ENCODE measurements at regions not wholly inside any gene's neighbourhood (a gene's known extent, or its start where the extent isn't known, plus 50 kb on each side); places are given as distances from the start of the nearest gene placed in this dataset.
"Not testable (repeated sequence)": the region's sequence is repeated elsewhere in the genome, so short reads cannot be mapped to it uniquely, and the experiment has no call there.

DNA sequence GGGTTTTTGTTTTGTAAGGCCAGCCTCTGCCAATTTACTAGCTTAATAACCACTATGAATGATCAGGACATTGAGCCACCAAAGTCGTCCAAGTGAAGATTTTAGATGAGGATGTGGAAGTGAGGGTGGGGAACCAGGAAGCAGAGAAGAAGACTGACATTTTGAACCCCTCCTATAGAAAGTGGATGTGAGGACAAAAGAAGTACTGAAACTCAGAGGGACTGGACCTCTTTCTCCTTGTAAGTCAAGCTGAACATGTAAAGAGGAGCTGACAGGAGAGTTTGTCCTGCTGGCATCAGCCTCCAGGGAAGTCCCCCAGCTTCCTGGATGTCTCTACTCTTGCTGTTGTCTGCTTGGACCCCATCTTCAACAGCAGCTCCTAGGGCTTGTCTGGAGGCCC is 338.2 kb upstream of the NCAM1 start:
- TF ChIP-seq, protein P1, sequence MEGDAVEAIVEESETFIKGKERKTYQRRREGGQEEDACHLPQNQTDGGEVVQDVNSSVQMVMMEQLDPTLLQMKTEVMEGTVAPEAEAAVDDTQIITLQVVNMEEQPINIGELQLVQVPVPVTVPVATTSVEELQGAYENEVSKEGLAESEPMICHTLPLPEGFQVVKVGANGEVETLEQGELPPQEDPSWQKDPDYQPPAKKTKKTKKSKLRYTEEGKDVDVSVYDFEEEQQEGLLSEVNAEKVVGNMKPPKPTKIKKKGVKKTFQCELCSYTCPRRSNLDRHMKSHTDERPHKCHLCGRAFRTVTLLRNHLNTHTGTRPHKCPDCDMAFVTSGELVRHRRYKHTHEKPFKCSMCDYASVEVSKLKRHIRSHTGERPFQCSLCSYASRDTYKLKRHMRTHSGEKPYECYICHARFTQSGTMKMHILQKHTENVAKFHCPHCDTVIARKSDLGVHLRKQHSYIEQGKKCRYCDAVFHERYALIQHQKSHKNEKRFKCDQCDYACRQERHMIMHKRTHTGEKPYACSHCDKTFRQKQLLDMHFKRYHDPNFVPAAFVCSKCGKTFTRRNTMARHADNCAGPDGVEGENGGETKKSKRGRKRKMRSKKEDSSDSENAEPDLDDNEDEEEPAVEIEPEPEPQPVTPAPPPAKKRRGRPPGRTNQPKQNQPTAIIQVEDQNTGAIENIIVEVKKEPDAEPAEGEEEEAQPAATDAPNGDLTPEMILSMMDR (IDR thresholded peaks at IDR 0.05): no peak
- DNase-seq (ENCODE audit: low spot score) (no peak), ATAC-seq (ENCODE audit: low FRiP score) (no peak)

DNA sequence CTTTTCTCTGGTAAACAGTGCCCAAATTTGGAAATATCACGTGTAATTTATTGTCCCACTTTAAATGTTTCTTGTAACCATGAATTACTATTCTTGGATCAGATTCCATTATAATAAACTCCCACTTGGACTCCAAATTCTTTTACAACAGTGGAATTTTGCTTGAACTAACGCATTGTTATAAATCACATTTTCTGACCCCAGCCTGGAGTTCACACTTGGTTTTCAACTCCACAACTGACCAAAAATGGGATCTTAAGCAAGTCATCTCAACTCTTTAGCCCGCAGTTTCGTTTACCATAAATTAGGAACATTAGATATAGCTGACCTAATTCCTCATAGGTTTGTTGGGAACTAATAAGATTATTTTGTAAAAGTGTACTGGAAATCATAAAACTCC is 336.8 kb upstream of the NCAM1 start:
- DNase-seq (ENCODE audit: low spot score) (no peak), ATAC-seq (ENCODE audit: low FRiP score) (no peak)
- TF ChIP-seq, protein P1 (IDR thresholded peaks at IDR 0.05): no peak

DNA sequence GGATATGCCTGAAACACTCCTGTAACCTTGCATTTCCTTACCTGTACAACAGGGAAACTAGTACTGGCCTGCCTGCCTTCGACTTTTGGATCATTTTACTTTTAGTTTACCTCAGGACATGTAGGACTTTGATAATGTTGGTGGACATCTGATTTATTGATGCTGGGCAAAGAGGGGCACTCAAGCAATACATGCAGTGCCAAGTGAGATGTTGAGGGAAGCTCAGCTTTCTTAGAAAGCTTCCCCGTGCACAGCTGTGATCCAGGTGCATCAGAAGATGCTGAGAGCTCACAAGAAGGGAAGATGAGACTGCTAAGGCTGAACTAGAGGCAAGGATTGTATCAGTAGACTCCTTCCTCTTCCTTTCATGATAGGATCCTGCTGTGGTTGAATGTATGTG is 336.2 kb upstream of the NCAM1 start:
- ATAC-seq (ENCODE audit: low FRiP score); DNase-seq (ENCODE audit: low spot score): not testable (repeated sequence)

DNA sequence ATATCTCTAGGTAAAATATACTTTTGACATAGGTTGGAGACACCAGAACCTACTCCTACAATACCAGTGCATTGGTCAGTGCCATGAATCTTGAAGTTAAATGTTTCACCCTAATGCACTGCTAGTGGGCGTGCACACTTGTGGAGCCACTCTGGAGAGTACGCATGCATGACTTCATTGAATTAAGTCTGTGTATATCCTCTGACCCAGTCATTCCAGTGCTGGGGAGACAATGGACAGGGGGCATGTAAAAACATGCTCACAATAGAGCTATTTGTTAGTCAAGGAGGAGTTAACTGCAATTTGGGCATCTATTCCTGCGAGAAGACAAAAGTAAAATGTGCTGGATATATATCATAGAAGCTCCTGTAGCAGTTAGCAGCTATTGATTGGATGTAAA is 335.4 kb upstream of the NCAM1 start:
- ATAC-seq (ENCODE audit: low FRiP score): no peak
- TF ChIP-seq, protein P1 (IDR thresholded peaks at IDR 0.05): no peak
- no peak for DNase-seq (ENCODE audit: low spot score)

DNA sequence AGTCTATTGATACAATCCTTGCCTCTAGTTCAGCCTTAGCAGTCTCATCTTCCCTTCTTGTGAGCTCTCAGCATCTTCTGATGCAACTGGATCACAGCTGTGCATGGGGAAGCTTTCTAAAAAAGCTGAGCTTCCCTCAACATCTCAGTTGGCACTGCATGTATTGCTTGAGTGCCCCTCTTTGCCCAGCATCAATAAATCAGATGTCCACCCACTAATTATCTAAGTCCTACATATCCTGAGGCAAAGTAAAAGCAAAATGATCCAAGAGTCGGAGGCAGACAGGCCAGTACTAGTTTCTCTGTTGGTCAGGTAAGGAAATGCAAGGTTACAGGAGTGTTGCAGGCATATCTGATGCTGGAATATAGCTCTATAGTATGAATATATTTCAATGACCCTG is 334.5 kb upstream of the NCAM1 start:
- TF ChIP-seq, protein P1 (IDR thresholded peaks at IDR 0.05): no peak
- no peak for DNase-seq (ENCODE audit: low spot score)
- ATAC-seq (ENCODE audit: low FRiP score): no peak

DNA sequence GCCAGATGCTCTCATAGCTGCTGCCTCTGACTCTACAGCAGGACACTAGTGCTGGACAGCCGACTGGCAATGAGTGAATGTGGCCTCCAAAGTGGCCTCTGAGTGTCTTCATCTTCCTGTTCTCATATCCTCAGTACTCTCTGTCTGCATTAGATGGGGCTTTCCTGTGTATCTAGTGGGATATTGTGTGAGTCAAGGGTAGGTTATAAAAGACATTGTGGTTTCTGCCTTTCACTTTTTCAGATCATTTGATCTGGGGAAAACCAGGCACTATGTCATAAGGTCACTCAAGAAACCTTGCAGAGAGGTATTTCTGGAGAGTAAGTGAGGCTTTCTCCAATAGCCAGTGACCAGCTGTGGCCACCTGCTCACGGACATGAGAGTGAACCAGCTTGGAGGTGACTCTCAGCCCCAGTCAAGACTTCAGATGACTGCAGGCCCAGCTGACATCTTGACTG is 333.6 kb upstream of the NCAM1 start:
- no peak for DNase-seq (ENCODE audit: low spot score)
- TF ChIP-seq, protein P1 (IDR thresholded peaks at IDR 0.05): no peak
- no peak for ATAC-seq (ENCODE audit: low FRiP score)

DNA sequence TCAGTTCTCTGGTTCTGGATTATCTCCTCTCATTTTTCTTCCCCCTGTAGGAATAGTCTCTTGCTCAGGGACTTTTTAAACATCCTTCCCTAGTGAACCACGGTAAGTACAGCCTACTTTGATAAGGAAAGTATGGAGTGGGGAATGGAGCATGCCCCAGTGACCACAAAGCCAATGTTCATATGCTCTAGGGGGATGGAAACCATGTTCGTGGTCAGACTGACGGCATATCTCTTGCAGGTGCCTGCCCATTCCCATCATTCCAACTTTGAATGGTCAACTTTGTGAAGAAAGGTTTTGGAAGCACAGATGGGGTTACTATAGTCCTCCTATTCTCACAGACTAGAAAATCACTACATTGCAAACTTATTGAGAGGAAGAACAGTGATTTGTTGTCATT is 332.5 kb upstream of the NCAM1 start:
- ATAC-seq (ENCODE audit: low FRiP score): no peak
- no peak for DNase-seq (ENCODE audit: low spot score)
- TF ChIP-seq, protein P1 (IDR thresholded peaks at IDR 0.05): no peak

DNA sequence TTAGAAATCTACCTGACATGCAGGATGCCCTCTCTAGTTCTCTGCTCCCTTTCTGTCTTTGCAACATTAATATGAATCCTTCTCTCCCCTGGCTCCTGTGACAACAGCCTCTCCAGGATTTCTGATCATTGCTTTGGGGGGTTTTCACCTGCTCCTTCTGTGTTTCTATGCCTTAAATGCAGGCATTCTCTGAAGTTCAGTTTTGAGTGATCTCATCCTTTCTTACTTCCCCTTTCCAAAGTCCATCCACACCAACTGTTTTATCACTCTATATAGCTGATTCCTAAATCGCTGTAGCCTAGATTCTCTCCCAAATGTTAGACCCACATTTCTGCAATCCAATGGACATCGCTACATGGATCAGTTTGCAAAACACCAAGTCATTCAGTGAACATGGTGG is 330.7 kb upstream of the NCAM1 start:
- no peak for DNase-seq (ENCODE audit: low spot score)
- TF ChIP-seq, protein P1 (IDR thresholded peaks at IDR 0.05): no peak
- no peak for ATAC-seq (ENCODE audit: low FRiP score)

All from omental fat pad (tissue), 3 donors.